OCI-LY1 (cell line): ENCODE measurements at regions not wholly inside any gene's neighbourhood (a gene's known extent, or its start where the extent isn't known, plus 50 kb on each side); places are given as distances from the start of the nearest gene placed in this dataset.

Source experiments
- H2AFZ ChIP-seq: fragments of 200-600 bp; sonication (generic), shearing (Covaris generic); 2 replicates; pipeline ENCODE4 v1.6.0; 2014; ENCODE audit warnings: antibody characterized with exemption, mild to moderate bottlenecking, low read length
- H3F3A ChIP-seq: fragments of 200-600 bp; sonication (generic), shearing (Covaris generic); 2 replicates; pipeline ENCODE4 v1.6.0; 2014; ENCODE audit warnings: mild to moderate bottlenecking, antibody characterized with exemption, low read length, moderate library complexity; ENCODE audit not compliant: insufficient read depth
- H3K27ac ChIP-seq: fragments of 200-600 bp; sonication (generic); 2 replicates; pipeline ENCODE4 v1.5.1; 2014; ENCODE audit warnings: low read length, mixed run types, mild to moderate bottlenecking, low read depth; ENCODE audit not compliant: poor library complexity, severe bottlenecking
- H3K27me3 ChIP-seq: fragments of 200-600 bp; sonication (generic); 2 replicates; pipeline ENCODE4 v1.6.0; 2014; ENCODE audit warnings: antibody characterized with exemption, mild to moderate bottlenecking, low read length, moderate library complexity; ENCODE audit not compliant: insufficient read depth
- H3K36me3 ChIP-seq: fragments of 200-600 bp; sonication (generic); 2 replicates; pipeline ENCODE4 v1.6.1; 2014; ENCODE audit warnings: mild to moderate bottlenecking, antibody characterized with exemption, low read length, moderate library complexity, mixed read lengths; ENCODE audit not compliant: insufficient read depth
- H3K4me1 ChIP-seq: fragments of 200-600 bp; sonication (generic); 2 replicates; pipeline ENCODE4 v1.5.1; 2014; ENCODE audit warnings: mild to moderate bottlenecking, low read length, moderate library complexity; ENCODE audit not compliant: insufficient read depth, severe bottlenecking
- H3K4me2 ChIP-seq: fragments of 200-600 bp; sonication (generic), shearing (Covaris generic); 2 replicates; pipeline ENCODE4 v1.6.1; 2014; ENCODE audit warnings: low read length
- H3K4me3 ChIP-seq: fragments of 200-600 bp; sonication (generic); 2 replicates; pipeline ENCODE4 v1.5.1; 2014; ENCODE audit warnings: low read length, low read depth, mild to moderate bottlenecking, mixed read lengths; ENCODE audit not compliant: poor library complexity, severe bottlenecking
- H3K79me2 ChIP-seq: fragments of 200-600 bp; shearing (Covaris generic); 2 replicates; pipeline ENCODE4 v1.6.1; 2016; ENCODE audit warnings: mixed run types, low read length, mixed read lengths; ENCODE audit not compliant: insufficient read depth
- H3K9ac ChIP-seq: fragments of 200-600 bp; sonication (generic), shearing (Covaris generic); 2 replicates; pipeline ENCODE4 v1.6.1; 2014; ENCODE audit warnings: mild to moderate bottlenecking, low read length, mixed read lengths
- H3K9me2 ChIP-seq: fragments of 200-600 bp; sonication (generic), shearing (Covaris generic); 2 replicates; pipeline ENCODE4 v1.6.1; 2014; ENCODE audit warnings: low read depth, mild to moderate bottlenecking, low read length, mixed read lengths
- H3K9me3 ChIP-seq: fragments of 200-600 bp; shearing (Covaris generic); 2 replicates; pipeline ENCODE4 v1.6.1; 2014; ENCODE audit warnings: low read length, mixed read lengths
- H4K20me1 ChIP-seq: fragments of 200-600 bp; sonication (generic), shearing (Covaris generic); 2 replicates; pipeline ENCODE4 v1.6.0; 2016; ENCODE audit warnings: mild to moderate bottlenecking, low read length; ENCODE audit not compliant: insufficient read depth
- EZH2 ChIP-seq: fragments of 200-600 bp; sonication (generic), shearing (Covaris generic); IDR thresholded peaks from 2 replicates; pipeline ENCODE4 v1.8.0; 2017; ENCODE audit warnings: borderline replicate concordance, mixed run types, mild to moderate bottlenecking, antibody characterized with exemption, low read length, moderate library complexity, mixed read lengths
- TF ChIP-seq, protein P1 (sequence below): fragments of 200-600 bp; sonication (generic), shearing (Covaris generic); IDR thresholded peaks from 2 replicates; pipeline ENCODE4 v1.5.1; 2017; ENCODE audit warnings: mild to moderate bottlenecking, antibody characterized with exemption, low read length, moderate library complexity, mixed read lengths

DNA sequence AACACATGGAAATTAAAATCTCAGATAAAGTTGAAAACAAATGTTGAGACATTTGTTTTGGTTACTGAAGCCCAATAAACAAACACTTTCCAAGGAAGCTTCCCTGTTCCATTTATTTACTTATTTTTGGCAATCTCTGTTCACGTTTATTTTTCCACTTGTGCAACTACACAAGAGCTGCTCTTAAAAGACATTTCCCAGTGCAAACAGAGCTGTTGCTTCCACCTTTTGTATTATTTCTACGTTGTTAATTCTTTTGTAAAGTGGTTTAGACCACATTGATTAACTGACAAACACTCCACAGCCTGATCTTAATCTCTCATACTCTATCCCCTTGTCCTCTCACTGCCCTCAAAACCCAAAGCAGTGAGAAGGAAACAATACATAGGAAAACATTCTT, 757.6 kb downstream of the LIG4 start:
- H3K9ac ChIP-seq = no peak overlapping the region
- no peak overlapping the region for H3K4me2 ChIP-seq
- no peaks in the 10 kb centered on the region for H3K9me2 ChIP-seq
- H3K79me2 ChIP-seq = no peaks in the 10 kb centered on the region
- no peak for TF ChIP-seq EZH2
- TF ChIP-seq, protein P1, sequence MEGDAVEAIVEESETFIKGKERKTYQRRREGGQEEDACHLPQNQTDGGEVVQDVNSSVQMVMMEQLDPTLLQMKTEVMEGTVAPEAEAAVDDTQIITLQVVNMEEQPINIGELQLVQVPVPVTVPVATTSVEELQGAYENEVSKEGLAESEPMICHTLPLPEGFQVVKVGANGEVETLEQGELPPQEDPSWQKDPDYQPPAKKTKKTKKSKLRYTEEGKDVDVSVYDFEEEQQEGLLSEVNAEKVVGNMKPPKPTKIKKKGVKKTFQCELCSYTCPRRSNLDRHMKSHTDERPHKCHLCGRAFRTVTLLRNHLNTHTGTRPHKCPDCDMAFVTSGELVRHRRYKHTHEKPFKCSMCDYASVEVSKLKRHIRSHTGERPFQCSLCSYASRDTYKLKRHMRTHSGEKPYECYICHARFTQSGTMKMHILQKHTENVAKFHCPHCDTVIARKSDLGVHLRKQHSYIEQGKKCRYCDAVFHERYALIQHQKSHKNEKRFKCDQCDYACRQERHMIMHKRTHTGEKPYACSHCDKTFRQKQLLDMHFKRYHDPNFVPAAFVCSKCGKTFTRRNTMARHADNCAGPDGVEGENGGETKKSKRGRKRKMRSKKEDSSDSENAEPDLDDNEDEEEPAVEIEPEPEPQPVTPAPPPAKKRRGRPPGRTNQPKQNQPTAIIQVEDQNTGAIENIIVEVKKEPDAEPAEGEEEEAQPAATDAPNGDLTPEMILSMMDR = no peak
- no peaks in the 10 kb centered on the region for H3K9me3 ChIP-seq
- H3K36me3 ChIP-seq = no peaks in the 10 kb centered on the region
- H3K4me3 ChIP-seq = no peak overlapping the region
- H3K27ac ChIP-seq = no peak overlapping the region
- no peaks in the 10 kb centered on the region for H3F3A ChIP-seq
- no peaks in the 10 kb centered on the region for H3K27me3 ChIP-seq
- H4K20me1 ChIP-seq = no peaks in the 10 kb centered on the region
- no peak overlapping the region for H2AFZ ChIP-seq
- H3K4me1 ChIP-seq = no peaks in the 10 kb centered on the region

DNA sequence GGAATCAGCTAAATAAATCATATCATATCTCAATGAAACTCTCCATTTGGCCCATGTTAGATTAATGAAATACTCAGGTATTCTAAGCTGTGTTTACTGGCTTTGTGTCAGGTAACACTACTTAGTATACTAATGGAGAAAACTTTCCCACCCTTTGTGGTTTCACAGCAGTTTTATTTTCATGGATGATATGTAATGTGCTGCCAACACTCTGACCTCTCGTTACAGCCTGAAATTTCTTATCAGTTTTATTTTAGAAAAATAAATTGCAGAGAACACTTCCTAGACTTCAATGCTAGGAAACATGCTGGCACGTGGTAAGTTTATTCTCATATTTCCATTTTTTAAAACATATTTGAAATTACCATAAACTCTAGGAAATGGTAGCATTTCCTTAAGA, 758.9 kb downstream of the LIG4 start:
- Histone ChIP-seq H3K9me2 (no peaks in the 10 kb centered on the region), H3K79me2 (no peaks in the 10 kb centered on the region), H3K27me3 (no peaks in the 10 kb centered on the region), H3K4me1 (no peaks in the 10 kb centered on the region), H3K4me2 (no peak overlapping the region), H3K36me3 (no peaks in the 10 kb centered on the region), H3K9me3 (no peaks in the 10 kb centered on the region), H3F3A (no peaks in the 10 kb centered on the region), H3K4me3 (no peak overlapping the region), H3K27ac (no peak overlapping the region), H2AFZ (no peak overlapping the region), H3K9ac (no peak overlapping the region), H4K20me1 (no peaks in the 10 kb centered on the region)
- no peak for TF ChIP-seq EZH2

DNA sequence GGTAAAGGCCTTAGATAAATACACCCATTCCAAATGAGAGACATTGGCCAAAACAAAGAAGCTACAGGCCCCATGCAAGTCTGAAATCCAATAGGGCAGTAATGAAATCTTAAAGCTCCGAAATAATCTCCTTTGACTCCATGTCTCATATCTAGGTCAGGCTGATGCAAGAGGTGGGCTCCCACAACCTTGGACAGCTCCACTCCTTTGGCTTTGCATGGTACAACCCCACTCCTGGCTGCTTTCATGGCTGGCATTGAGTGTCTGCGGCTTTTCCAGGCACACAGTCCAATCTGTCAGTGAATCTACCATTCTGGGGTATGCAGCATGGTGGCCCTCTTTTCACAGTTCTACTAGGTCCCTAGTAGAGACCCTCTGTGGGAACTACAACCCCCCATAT, 762.5 kb downstream of the LIG4 start:
- Histone ChIP-seq H3K9ac (no peak overlapping the region), H3K36me3 (no peaks in the 10 kb centered on the region), H2AFZ (no peak overlapping the region), H3K9me2 (no peaks in the 10 kb centered on the region), H3K79me2 (no peaks in the 10 kb centered on the region), H3K27ac (no peak overlapping the region), H3K9me3 (no peaks in the 10 kb centered on the region), H3K4me3 (no peak overlapping the region), H4K20me1 (no peaks in the 10 kb centered on the region), H3K4me1 (no peaks in the 10 kb centered on the region), H3K4me2 (no peak overlapping the region), H3K27me3 (no peaks in the 10 kb centered on the region), H3F3A (no peaks in the 10 kb centered on the region)
- TF ChIP-seq EZH2 = no peak
- TF ChIP-seq, protein P1 = no peak

DNA sequence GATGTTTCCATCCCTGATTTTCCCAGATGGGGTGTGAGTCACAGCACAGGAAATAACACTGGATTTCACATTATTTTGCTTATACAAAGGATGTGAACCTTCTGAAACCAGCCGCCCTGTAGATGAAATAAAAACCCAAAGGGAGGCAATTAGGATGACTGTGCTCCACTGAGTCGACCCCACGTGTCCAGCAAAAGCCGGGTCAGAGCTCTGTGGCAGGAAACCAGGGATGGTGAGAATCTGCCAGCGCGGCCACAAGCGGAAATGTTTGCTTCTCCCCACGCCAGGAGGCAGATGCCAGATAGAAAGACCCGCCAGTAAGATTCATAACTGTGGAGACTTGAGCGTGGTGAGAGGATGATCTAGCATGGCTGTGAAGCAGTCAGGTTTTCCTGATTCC, 764.4 kb downstream of the LIG4 start:
- Histone ChIP-seq H3K9ac (no peak overlapping the region), H3K27ac (no peak overlapping the region)
- TF ChIP-seq, protein P1 = no peak
- no peak for TF ChIP-seq EZH2

More for the DNA sequence above, 764.4 kb downstream of the LIG4 start:
- no peaks in the 10 kb centered on the region for H3K27me3 ChIP-seq
- no peak overlapping the region for H2AFZ ChIP-seq
- no peaks in the 10 kb centered on the region for H3K36me3 ChIP-seq
- no peaks in the 10 kb centered on the region for H4K20me1 ChIP-seq
- H3K4me3 ChIP-seq = no peak overlapping the region
- no peaks in the 10 kb centered on the region for H3K9me3 ChIP-seq
- no peak overlapping the region for H3K4me2 ChIP-seq
- no peaks in the 10 kb centered on the region for H3K4me1 ChIP-seq
- no peaks in the 10 kb centered on the region for H3K9me2 ChIP-seq
- H3F3A ChIP-seq = no peaks in the 10 kb centered on the region
- H3K79me2 ChIP-seq = no peaks in the 10 kb centered on the region
